ENCODE measurements at regions not wholly inside any gene's neighbourhood (a gene's known extent, or its start where the extent isn't known, plus 50 kb on each side); places are given as distances from the start of the nearest gene placed in this dataset.

GRCh38 chr3:459311-459670, 262.7 kb downstream of the CHL1 start:
- H3K36me3 Mint-ChIP-seq (ENCODE audit: low read depth), result no peaks in the 10 kb centered on the region
- no peak for DNase-seq
- H3K4me3 Mint-ChIP-seq, result no peak overlapping the region
- H3K27ac Mint-ChIP-seq, result no peak overlapping the region
- ChIA-PET POLR2A (no interaction called here), CTCF (no interaction called here)
- no peaks in the 10 kb centered on the region for H3K9me3 Mint-ChIP-seq
- H3K27me3 Mint-ChIP-seq, result no peaks in the 10 kb centered on the region
- H3K4me1 Mint-ChIP-seq, result no peaks in the 10 kb centered on the region

GRCh38 chr3:461006-461405, 264.4 kb downstream of the CHL1 start:
- no peaks in the 10 kb centered on the region for H3K9me3 Mint-ChIP-seq
- POLR2A ChIA-PET, result no interaction called here
- H3K27ac Mint-ChIP-seq, result no peak overlapping the region
- no peaks in the 10 kb centered on the region for H3K36me3 Mint-ChIP-seq (ENCODE audit: low read depth)
- no peaks in the 10 kb centered on the region for H3K4me1 Mint-ChIP-seq
- CTCF ChIA-PET, result no interaction called here
- H3K27me3 Mint-ChIP-seq, result no peaks in the 10 kb centered on the region
- H3K4me3 Mint-ChIP-seq, result no peak overlapping the region
- DNase-seq, result no peak

DNA sequence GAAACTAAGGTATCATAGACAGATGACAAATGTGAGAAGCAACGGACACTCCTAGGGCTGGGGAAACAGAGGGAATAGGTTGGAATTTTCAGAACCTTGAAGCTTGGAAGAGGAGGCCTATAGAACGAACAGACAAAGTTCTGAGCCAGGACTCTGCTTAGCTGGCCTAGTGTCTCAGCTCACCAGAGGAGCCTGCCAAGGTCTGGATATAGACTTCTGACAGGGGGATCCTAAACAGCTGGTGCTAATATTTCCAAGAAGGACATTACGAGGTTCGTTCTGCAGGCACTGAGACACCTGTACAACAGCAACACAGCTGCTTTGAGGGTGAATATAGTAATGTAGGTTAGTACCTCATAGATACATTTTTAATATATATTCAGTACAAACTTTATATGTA, 266.3 kb downstream of the CHL1 start:
- H3K4me1 Mint-ChIP-seq, result no peaks in the 10 kb centered on the region
- CTCF ChIA-PET, result no interaction called here
- H3K4me3 Mint-ChIP-seq, result no peak overlapping the region
- no peaks in the 10 kb centered on the region for H3K36me3 Mint-ChIP-seq (ENCODE audit: low read depth)
- no peaks in the 10 kb centered on the region for H3K9me3 Mint-ChIP-seq
- no peaks in the 10 kb centered on the region for H3K27me3 Mint-ChIP-seq
- DNase-seq, result no peak
- POLR2A ChIA-PET, result no interaction called here
- no peak overlapping the region for H3K27ac Mint-ChIP-seq

DNA sequence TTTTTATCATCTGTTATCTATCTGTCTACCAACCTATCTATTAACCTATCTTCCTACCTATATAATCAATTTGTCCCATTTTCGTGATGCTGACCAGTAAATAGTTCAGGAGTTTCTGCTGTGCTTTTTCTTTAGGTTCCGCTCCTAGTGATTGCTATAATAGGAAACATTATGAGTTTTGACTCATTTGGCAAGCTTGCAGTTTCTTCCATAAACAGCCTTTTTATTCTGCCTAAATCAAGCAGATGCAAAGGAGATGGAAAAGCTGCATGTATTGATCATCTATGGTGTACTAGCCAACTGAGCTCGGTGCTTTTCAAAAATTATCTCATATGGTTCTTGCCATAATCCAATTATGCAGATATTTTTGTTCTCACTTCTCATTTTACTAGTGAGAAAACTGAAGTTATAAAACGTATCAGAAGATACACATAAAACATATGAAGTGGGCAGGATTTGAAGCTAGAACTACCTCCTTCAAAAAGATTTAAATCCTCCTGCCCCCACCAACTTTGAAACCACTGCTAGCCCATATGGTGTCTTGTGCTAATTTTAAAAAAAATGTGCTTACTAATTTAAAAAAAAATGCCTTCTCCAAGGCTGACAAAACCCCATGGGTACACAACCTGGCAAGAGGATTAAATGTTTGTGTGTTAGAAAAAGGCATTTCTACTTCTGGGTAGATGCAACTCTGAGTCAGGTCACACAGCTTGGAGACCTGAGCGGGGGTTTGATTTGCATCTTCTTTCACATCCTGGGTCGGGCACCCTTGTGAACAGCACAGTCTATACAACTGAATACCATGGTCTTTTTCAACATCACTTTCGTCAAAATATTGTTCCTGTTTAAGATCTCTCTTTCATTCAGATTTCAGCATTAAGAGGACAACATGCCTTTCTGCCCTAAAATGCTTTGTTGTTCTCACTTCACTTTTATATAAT, 267.0 kb downstream of the CHL1 start:
- no peaks in the 10 kb centered on the region for H3K9me3 Mint-ChIP-seq
- H3K27ac Mint-ChIP-seq, result no peak overlapping the region
- ChIA-PET POLR2A (no interaction called here), CTCF (no interaction called here)
- no peak for DNase-seq
- no peaks in the 10 kb centered on the region for H3K36me3 Mint-ChIP-seq (ENCODE audit: low read depth)
- H3K4me3 Mint-ChIP-seq, result no peak overlapping the region
- H3K27me3 Mint-ChIP-seq, result no peaks in the 10 kb centered on the region
- no peaks in the 10 kb centered on the region for H3K4me1 Mint-ChIP-seq

DNA sequence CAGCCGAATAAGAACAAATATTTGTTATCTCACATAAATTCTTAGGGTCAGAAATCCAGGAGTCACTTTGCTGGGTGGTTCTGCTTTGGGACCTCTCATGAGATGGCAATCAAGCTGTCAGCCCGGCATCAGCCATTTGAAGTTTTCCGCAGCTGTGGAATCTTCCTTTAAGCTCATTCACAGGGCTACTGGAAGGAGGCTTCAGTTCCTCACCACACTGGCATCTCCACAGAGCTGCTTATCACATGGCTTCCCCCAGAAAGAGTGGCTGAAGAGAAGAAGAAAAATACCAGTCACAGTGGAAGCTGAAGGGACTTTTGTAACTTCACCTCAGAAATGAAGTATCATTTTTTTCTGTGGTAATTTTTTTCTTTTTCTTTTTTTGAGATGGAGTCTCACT, 267.7 kb downstream of the CHL1 start:
- POLR2A ChIA-PET, result no interaction called here
- no peak overlapping the region for H3K4me3 Mint-ChIP-seq
- CTCF ChIA-PET, result no interaction called here
- H3K4me1 Mint-ChIP-seq, result no peaks in the 10 kb centered on the region
- no peak for DNase-seq
- no peaks in the 10 kb centered on the region for H3K9me3 Mint-ChIP-seq
- no peaks in the 10 kb centered on the region for H3K27me3 Mint-ChIP-seq
- H3K27ac Mint-ChIP-seq, result no peak overlapping the region
- H3K36me3 Mint-ChIP-seq (ENCODE audit: low read depth), result no peaks in the 10 kb centered on the region

GRCh38 chr3:468172-468571, 271.6 kb downstream of the CHL1 start:
- Mint-ChIP-seq H3K27me3 (no peaks in the 10 kb centered on the region), H3K36me3 (ENCODE audit: low read depth) (no peaks in the 10 kb centered on the region), H3K4me1 (no peaks in the 10 kb centered on the region), H3K27ac (no peak overlapping the region), H3K4me3 (no peak overlapping the region), H3K9me3 (peaks cover 8% of the 10 kb centered on the region)
- CTCF ChIA-PET, result no interaction called here
- DNase-seq, result no peak
- POLR2A ChIA-PET, result no interaction called here

DNA sequence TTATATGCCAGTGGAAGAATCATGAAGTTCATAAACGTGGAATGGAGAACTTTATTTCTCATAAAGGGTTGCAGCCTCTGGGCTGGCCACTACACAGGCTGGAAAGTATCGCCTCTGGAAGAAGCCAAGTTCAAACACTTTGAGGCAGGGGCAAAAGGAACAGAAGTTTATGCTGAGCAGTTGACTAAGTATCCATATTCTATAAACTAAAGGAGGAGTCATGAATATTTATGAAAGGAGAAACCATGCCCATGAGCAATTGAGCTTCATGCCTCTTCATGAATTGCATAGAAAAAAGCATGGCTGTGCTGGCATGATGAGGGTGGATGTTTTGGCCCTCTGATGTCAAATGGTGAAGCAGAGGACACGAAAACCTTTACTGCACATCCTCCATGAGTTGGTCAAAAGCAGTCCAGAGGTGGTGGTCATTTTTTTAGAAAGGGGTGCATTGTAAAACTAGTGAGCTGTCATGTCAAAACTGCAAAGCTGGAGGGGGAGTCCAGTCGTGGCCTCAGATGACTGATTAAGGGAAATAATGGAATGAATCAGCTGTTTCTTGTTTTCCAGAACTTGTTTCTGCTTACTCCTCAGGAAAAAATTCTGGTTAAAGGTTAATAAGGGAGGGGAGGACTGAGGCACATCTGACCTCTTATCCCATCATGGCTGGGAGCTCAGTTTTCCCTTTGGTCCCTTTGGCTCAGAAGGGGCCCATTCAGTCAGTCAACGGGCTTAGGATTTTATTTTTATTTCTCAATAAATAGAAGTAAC, 276.7 kb downstream of the CHL1 start:
- no peaks in the 10 kb centered on the region for H3K4me1 Mint-ChIP-seq
- CTCF ChIA-PET, result no interaction called here
- H3K4me3 Mint-ChIP-seq, result no peak overlapping the region
- POLR2A ChIA-PET, result no interaction called here
- H3K36me3 Mint-ChIP-seq (ENCODE audit: low read depth), result no peaks in the 10 kb centered on the region
- peaks cover 12% of the 10 kb centered on the region for H3K9me3 Mint-ChIP-seq
- H3K27me3 Mint-ChIP-seq, result no peaks in the 10 kb centered on the region
- DNase-seq, result no peak
- H3K27ac Mint-ChIP-seq, result no peak overlapping the region

- POLR2A ChIA-PET, result no interaction called here
- Mint-ChIP-seq H3K9me3 (peaks cover 16% of the 10 kb centered on the region), H3K36me3 (ENCODE audit: low read depth) (no peaks in the 10 kb centered on the region), H3K27ac (no peak overlapping the region), H3K4me3 (no peak overlapping the region), H3K4me1 (no peaks in the 10 kb centered on the region), H3K27me3 (no peaks in the 10 kb centered on the region)
- CTCF ChIA-PET, result no interaction called here
- no peak for DNase-seq
Observed at GRCh38 chr3:474828-475227, 278.3 kb downstream of the CHL1 start.

DNA sequence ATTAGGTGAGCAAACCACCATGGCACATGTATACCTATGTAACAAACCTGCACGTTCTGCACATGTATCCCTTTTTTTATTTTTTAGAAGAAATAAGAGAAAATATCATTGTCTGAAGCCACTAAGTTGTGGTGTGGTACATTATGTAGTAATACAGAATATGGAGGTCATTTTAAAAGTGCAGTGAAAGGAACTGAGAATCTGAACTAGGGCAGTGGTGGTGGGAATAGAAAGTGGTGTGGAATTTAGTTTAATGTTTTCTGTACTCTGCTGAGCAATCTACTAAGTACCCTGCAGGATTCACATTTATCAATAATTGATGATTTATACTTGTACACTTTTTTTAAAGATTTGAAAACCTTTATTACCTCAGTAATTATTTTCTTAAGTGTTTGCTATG, 283.5 kb downstream of the CHL1 start:
- Mint-ChIP-seq H3K4me1 (no peaks in the 10 kb centered on the region), H3K9me3 (peaks cover 8% of the 10 kb centered on the region), H3K27me3 (no peaks in the 10 kb centered on the region), H3K27ac (no peak overlapping the region), H3K4me3 (no peak overlapping the region), H3K36me3 (ENCODE audit: low read depth) (no peaks in the 10 kb centered on the region)
- DNase-seq, result no peak
- ChIA-PET CTCF (no interaction called here), POLR2A (no interaction called here)

DNA sequence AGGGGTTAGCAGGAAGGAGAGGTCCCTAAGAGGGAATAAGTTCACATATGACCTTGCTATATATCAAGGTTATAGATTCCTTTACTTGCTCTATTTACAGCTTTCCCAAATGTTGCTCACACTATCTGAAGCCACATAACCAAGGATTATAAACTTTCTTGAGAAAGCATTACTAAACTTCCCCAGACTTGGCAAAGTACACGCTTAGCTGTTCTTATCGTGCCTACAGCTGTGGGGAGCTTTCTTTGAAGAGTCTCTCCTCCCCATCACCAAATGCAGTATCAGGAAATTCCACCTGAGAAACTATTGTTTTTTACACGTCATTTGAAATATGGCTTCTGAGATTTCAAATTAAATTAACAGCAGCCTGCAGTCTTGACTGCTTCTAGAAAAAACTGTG, 284.5 kb downstream of the CHL1 start:
- H3K27me3 Mint-ChIP-seq, result no peaks in the 10 kb centered on the region
- H3K4me1 Mint-ChIP-seq, result no peaks in the 10 kb centered on the region
- no peak overlapping the region for H3K4me3 Mint-ChIP-seq
- ChIA-PET CTCF (no interaction called here), POLR2A (no interaction called here)
- DNase-seq, result no peak
- H3K9me3 Mint-ChIP-seq, result peaks cover 8% of the 10 kb centered on the region
- H3K27ac Mint-ChIP-seq, result no peak overlapping the region
- no peaks in the 10 kb centered on the region for H3K36me3 Mint-ChIP-seq (ENCODE audit: low read depth)

- H3K4me1 Mint-ChIP-seq, result no peaks in the 10 kb centered on the region
- no peak overlapping the region for H3K27ac Mint-ChIP-seq
- H3K27me3 Mint-ChIP-seq, result no peaks in the 10 kb centered on the region
- H3K4me3 Mint-ChIP-seq, result no peak overlapping the region
- ChIA-PET POLR2A (no interaction called here), CTCF (no interaction called here)
- H3K9me3 Mint-ChIP-seq, result peaks cover 9% of the 10 kb centered on the region
- DNase-seq, result no peak
- H3K36me3 Mint-ChIP-seq (ENCODE audit: low read depth), result no peaks in the 10 kb centered on the region
Observed at GRCh38 chr3:481680-482079, 285.1 kb downstream of the CHL1 start.

- Mint-ChIP-seq H3K27ac (no peak overlapping the region), H3K36me3 (ENCODE audit: low read depth) (no peaks in the 10 kb centered on the region), H3K9me3 (peaks cover 10% of the 10 kb centered on the region), H3K4me3 (no peak overlapping the region), H3K4me1 (no peaks in the 10 kb centered on the region), H3K27me3 (no peaks in the 10 kb centered on the region)
- ChIA-PET POLR2A (no interaction called here), CTCF (no interaction called here)
- no peak for DNase-seq
Observed at GRCh38 chr3:482479-482878, 285.9 kb downstream of the CHL1 start.

- ChIA-PET CTCF (no interaction called here), POLR2A (no interaction called here)
- Mint-ChIP-seq H3K4me1 (no peaks in the 10 kb centered on the region), H3K27ac (no peak overlapping the region), H3K27me3 (no peaks in the 10 kb centered on the region), H3K4me3 (no peak overlapping the region), H3K9me3 (peaks cover 2% of the 10 kb centered on the region), H3K36me3 (ENCODE audit: low read depth) (no peaks in the 10 kb centered on the region)
- DNase-seq, result no peak
Observed at GRCh38 chr3:484341-484740, 287.8 kb downstream of the CHL1 start.

GRCh38 chr3:487614-488013, 291.1 kb downstream of the CHL1 start:
- ChIA-PET POLR2A (no interaction called here), CTCF (no interaction called here)
- no peaks in the 10 kb centered on the region for H3K4me1 Mint-ChIP-seq
- H3K27me3 Mint-ChIP-seq, result no peaks in the 10 kb centered on the region
- no peak overlapping the region for H3K27ac Mint-ChIP-seq
- no peaks in the 10 kb centered on the region for H3K36me3 Mint-ChIP-seq (ENCODE audit: low read depth)
- no peak overlapping the region for H3K4me3 Mint-ChIP-seq
- peaks cover 2% of the 10 kb centered on the region for H3K9me3 Mint-ChIP-seq
- DNase-seq, result no peak

Measured in activated CD4-positive, alpha-beta memory T cell treated with anti-CD3 and anti-CD28 coated beads, Interleukin-2, amount 10 ng/mL, durations not matched to agents 7 days and 5 days (primary cell).